Endothelial cell of umbilical vein (primary cell): ENCODE measurements at regions not wholly inside any gene's neighbourhood (a gene's known extent, or its start where the extent isn't known, plus 50 kb on each side); places are given as distances from the start of the nearest gene placed in this dataset.

Experiments used
- BruUV-seq: library from RNA; stranded (reverse); fragments of 400-500 nt; replicated peaks from 2 replicates; lab custom pipeline; 2021; lab: Mats Ljungman, UMichigan
- CTCF ChIA-PET: fragments of 300-600, 350-600 bp; sonication (Branson Sonifier 250); formaldehyde crosslinking; loops from one replicate; lab custom pipeline; 2021; ENCODE audit warnings: antibody characterized with exemption, inconsistent platforms; lab: Charles Lee
- POLR2A ChIA-PET: fragments of 300-600, 350-600 bp; sonication (Branson Sonifier 250); formaldehyde crosslinking; loops from one replicate; lab custom pipeline; 2021; ENCODE audit warnings: antibody characterized with exemption, inconsistent platforms; lab: Charles Lee
- DNase-seq: peaks from one replicate; pipeline ENCODE4 v3.0.0-alpha.2; 2011; ENCODE audit warnings: low read depth, low spot score
- FAIRE-seq: peaks from 2 replicates; lab custom pipeline; 2011; peaks lifted over from hg19 to GRCh38; lab: Jason Lieb, UNC
- H2AFZ ChIP-seq: 2 replicates; pipeline ENCODE4 v1.6.0; 2012; ENCODE audit warnings: low read depth, low read length, control low read depth, inconsistent platforms
- H3K27ac ChIP-seq: 2 replicates; pipeline ENCODE4 v1.5.1; 2011; ENCODE audit warnings: low read depth, mild to moderate bottlenecking, control low read depth, low read length, moderate library complexity; ENCODE audit not compliant: insufficient read depth
- H3K27me3 ChIP-seq, 2 experiments: 2 replicates each; pipeline versions ENCODE4 v1.6.0 to v1.6.1; 2011; ENCODE audit warnings: low read length in 2 of 2, mixed read lengths in 1 of 2; ENCODE audit not compliant: control insufficient read depth in 2 of 2, insufficient read depth in 2 of 2
- H3K36me3 ChIP-seq, 2 experiments: 2 replicates in 1 of 2; 3 replicates in 1 of 2; pipeline ENCODE4 v1.5.1; 2011; ENCODE audit warnings: low read length in 2 of 2, mild to moderate bottlenecking in 1 of 2, moderate library complexity in 1 of 2; ENCODE audit not compliant: control insufficient read depth in 2 of 2, insufficient read depth in 2 of 2; ENCODE audit errors: extremely low read depth in 1 of 2
- H3K4me1 ChIP-seq: 3 replicates; pipeline ENCODE4 v1.5.1; 2011; ENCODE audit warnings: mild to moderate bottlenecking, low read length; ENCODE audit not compliant: control insufficient read depth, insufficient read depth; ENCODE audit errors: extremely low read depth
- H3K4me2 ChIP-seq: 2 replicates; pipeline ENCODE4 v1.6.1; 2011; ENCODE audit warnings: low read length, control low read depth, mixed read lengths; ENCODE audit not compliant: insufficient read depth
- H3K4me3 ChIP-seq, 3 experiments: fragments of 200-600 bp in 1 of 3; sonication (generic), shearing (Covaris generic) in 1 of 3; replicated peaks in 1 of 3; 2 replicates each; pipeline ENCODE4 v1.5.1; 2011 to 2016; ENCODE audit warnings: control low read depth in 3 of 3, low read length in 3 of 3, mild to moderate bottlenecking in 2 of 3, inconsistent platforms in 1 of 3, low read depth in 1 of 3, moderate library complexity in 1 of 3; ENCODE audit not compliant: insufficient read depth in 1 of 3
- H3K79me2 ChIP-seq: 2 replicates; pipeline ENCODE4 v1.6.0; 2012; ENCODE audit warnings: low read length, inconsistent platforms; ENCODE audit not compliant: control insufficient read depth, insufficient read depth
- H3K9ac ChIP-seq: replicated peaks from 2 replicates; pipeline ENCODE3; 2011; ENCODE audit warnings: low read length, control low read depth; ENCODE audit not compliant: insufficient read depth; ENCODE audit errors: extremely low read depth
- H3K9me1 ChIP-seq: replicated peaks from 3 replicates; pipeline ENCODE4 v1.6.0; 2011; ENCODE audit warnings: mild to moderate bottlenecking, low read length; ENCODE audit not compliant: control insufficient read depth, insufficient read depth; ENCODE audit errors: extremely low read depth
- H3K9me3 ChIP-seq: replicated peaks from 2 replicates; pipeline ENCODE4 v1.5.1; 2012; ENCODE audit warnings: low read length, inconsistent platforms; ENCODE audit not compliant: control insufficient read depth, insufficient read depth
- H4K20me1 ChIP-seq: replicated peaks from 2 replicates; pipeline ENCODE3; 2011; ENCODE audit warnings: mild to moderate bottlenecking, low read length; ENCODE audit not compliant: control insufficient read depth, insufficient read depth; ENCODE audit errors: extremely low read depth
- EZH2 ChIP-seq: IDR thresholded peaks from 2 replicates; pipeline ENCODE4 v1.6.1; 2012; ENCODE audit warnings: borderline replicate concordance, low read depth, mild to moderate bottlenecking, moderate library complexity, low read length, inconsistent platforms; ENCODE audit not compliant: severe bottlenecking
- FOS ChIP-seq: IDR thresholded peaks from 2 replicates; pipeline ENCODE4 v1.6.1; 2011; ENCODE audit warnings: mild to moderate bottlenecking, low read length, moderate library complexity, borderline replicate concordance; ENCODE audit not compliant: insufficient read depth
- GATA2 ChIP-seq: IDR thresholded peaks from 2 replicates; pipeline ENCODE4 v1.7.0; 2011; ENCODE audit warnings: low read depth, mild to moderate bottlenecking, moderate library complexity, mixed read lengths, low read length; ENCODE audit not compliant: insufficient read length, insufficient read depth
- JUN ChIP-seq: IDR thresholded peaks from 2 replicates; pipeline ENCODE4 v1.6.1; 2011; ENCODE audit warnings: borderline replicate concordance, low read depth; ENCODE audit not compliant: insufficient read length, insufficient read depth
- MYC ChIP-seq: IDR thresholded peaks from one replicate; pipeline ENCODE4 v1.6.1; 2011; ENCODE audit warnings: mild to moderate bottlenecking, low read depth, low read length
- POLR2A ChIP-seq: IDR thresholded peaks from 2 replicates; pipeline ENCODE4 v1.6.1; 2012; ENCODE audit warnings: low read depth, mild to moderate bottlenecking, control low read depth, low read length
- POLR2AphosphoS5 ChIP-seq: IDR thresholded peaks from 2 replicates; pipeline ENCODE4 v1.6.1; 2012; ENCODE audit warnings: low read depth, mild to moderate bottlenecking, control low read depth, low read length, moderate library complexity; ENCODE audit not compliant: insufficient read depth
- dilution Hi-C: fragments of 300-500 bp; cut with MboI; formaldehyde crosslinking; loops from one replicate; pipeline ENCODE4 v1.15.0; 2019; ENCODE audit warnings: low sequenced_read_pairs; ENCODE audit not compliant: extremely low pct_ligation_motif_present
- intact Hi-C: fragments of 100-400 bp; cut with micrococcal nuclease; formaldehyde crosslinking; loops from one replicate; pipeline ENCODE4 v1.10.0; 2022
- TF ChIP-seq, protein P1 (sequence below): IDR thresholded peaks from 2 replicates; pipeline ENCODE4 v1.6.1; 2011; ENCODE audit not compliant: insufficient read depth, insufficient read length
- TF ChIP-seq, protein P2 (sequence below), 2 donors: IDR thresholded peaks; 1 replicate in 1 of 2; 2 replicates in 1 of 2; pipeline ENCODE4 v1.5.1; 2011; ENCODE audit warnings: low read length in 2 of 2, mild to moderate bottlenecking in 2 of 2, moderate library complexity in 2 of 2, control low read depth in 1 of 2, inconsistent platforms in 1 of 2, low read depth in 1 of 2; ENCODE audit not compliant: insufficient read depth in 1 of 2; ENCODE audit errors: extremely low read depth in 1 of 2

DNA sequence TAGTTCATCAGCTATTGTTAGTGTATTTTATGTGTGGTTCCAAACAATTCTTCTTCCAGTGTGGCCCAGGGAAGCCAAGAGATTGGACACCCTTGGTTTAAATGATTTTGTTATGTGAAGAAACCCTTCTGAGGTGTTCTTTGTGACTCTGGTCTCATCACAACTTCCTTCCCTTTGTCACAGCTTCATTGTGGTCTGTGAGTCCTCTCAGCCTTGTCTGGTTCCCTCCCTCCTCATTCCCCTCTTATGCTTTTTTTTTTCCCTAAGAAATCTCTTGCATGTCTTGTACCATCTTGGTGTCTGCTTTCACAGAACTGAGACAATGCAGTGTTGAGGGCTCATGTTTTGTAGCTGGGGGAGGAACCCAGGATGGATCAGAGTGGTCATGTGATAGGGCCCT, 118.9 kb downstream of the TMEM182 start:
- Histone ChIP-seq H3K9ac (no peak overlapping the region), H3K9me3 (no peaks in the 10 kb centered on the region), H3K79me2 (no peaks in the 10 kb centered on the region), H3K27ac (no peak overlapping the region), H3K4me1 (no peaks in the 10 kb centered on the region), H3K36me3 (no peaks in the 10 kb centered on the region), H3K4me3 (no peak overlapping the region), H2AFZ (no peak overlapping the region), H4K20me1 (no peaks in the 10 kb centered on the region), H3K27me3 (no peaks in the 10 kb centered on the region), H3K9me1 (no peaks in the 10 kb centered on the region), H3K4me2 (no peak overlapping the region)
- ChIA-PET POLR2A (no interaction called here), CTCF (no interaction called here)
- no TSS peak for BruUV-seq
- intact Hi-C loops = no loop called here
- dilution Hi-C loops = no loop called here
- FAIRE-seq = no peak
- TF ChIP-seq EZH2 = no peak
- TF ChIP-seq FOS = no peak
- TF ChIP-seq, protein P1, sequence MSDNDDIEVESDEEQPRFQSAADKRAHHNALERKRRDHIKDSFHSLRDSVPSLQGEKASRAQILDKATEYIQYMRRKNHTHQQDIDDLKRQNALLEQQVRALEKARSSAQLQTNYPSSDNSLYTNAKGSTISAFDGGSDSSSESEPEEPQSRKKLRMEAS = no peak
- no peak for TF ChIP-seq MYC
- TF ChIP-seq, protein P2, sequence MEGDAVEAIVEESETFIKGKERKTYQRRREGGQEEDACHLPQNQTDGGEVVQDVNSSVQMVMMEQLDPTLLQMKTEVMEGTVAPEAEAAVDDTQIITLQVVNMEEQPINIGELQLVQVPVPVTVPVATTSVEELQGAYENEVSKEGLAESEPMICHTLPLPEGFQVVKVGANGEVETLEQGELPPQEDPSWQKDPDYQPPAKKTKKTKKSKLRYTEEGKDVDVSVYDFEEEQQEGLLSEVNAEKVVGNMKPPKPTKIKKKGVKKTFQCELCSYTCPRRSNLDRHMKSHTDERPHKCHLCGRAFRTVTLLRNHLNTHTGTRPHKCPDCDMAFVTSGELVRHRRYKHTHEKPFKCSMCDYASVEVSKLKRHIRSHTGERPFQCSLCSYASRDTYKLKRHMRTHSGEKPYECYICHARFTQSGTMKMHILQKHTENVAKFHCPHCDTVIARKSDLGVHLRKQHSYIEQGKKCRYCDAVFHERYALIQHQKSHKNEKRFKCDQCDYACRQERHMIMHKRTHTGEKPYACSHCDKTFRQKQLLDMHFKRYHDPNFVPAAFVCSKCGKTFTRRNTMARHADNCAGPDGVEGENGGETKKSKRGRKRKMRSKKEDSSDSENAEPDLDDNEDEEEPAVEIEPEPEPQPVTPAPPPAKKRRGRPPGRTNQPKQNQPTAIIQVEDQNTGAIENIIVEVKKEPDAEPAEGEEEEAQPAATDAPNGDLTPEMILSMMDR (IDR thresholded peaks at IDR 0.05; ENCODE audit: extremely low read depth in 1 of 2, insufficient read depth in 1 of 2, low read depth in 1 of 2, low read length in 2 of 2) = no peak
- no peak for TF ChIP-seq POLR2AphosphoS5
- TF ChIP-seq JUN = no peak
- TF ChIP-seq GATA2 = no peak
- TF ChIP-seq POLR2A = no peak
- no peak for DNase-seq
